Choroid plexus epithelial cell (primary cell): ENCODE measurements at regions not wholly inside any gene's neighbourhood (a gene's known extent, or its start where the extent isn't known, plus 50 kb on each side); places are given as distances from the start of the nearest gene placed in this dataset.
A peak's percentile ranks its signal among the peaks of the same experiment; 100 is the strongest.

Experiments
- DNase-seq: peaks from one replicate; pipeline ENCODE4 v3.0.0-alpha.2; 2010; ENCODE audit warnings: low read depth
- H3K4me3 ChIP-seq: 2 replicates; pipeline ENCODE4 v1.5.1; 2011; ENCODE audit warnings: low read depth, mild to moderate bottlenecking, control low read depth, low read length, moderate library complexity
- CTCF ChIP-seq: conservative IDR thresholded peaks from 2 replicates; pipeline ENCODE4 v1.5.1; 2011; ENCODE audit warnings: low read depth, mild to moderate bottlenecking, control low read depth, inconsistent platforms, low read length, moderate library complexity

DNA sequence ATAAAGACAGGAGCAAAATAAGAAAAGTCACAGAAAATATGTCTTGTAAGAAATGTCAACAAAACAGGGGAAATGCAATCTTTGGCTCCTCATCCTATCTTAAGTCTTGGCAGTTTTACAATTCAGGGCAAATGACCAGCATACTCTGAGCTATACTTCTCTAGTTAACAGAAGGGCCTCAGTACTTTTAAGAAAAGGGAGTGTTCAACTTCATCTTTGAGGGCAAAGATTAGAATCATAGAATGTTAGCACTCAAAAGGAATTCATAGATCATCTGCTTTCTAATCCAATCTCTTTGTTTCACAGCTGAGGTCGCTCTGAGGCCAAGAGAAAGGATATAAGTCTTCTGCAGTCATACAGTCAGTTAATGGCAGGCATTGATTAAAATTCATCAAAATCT, 174.0 kb upstream of the NT5C1B start:
- H3K4me3 ChIP-seq, result no peak overlapping the region
- DNase-seq, result peak; percentile 77
- TF ChIP-seq CTCF, result no peak

DNA sequence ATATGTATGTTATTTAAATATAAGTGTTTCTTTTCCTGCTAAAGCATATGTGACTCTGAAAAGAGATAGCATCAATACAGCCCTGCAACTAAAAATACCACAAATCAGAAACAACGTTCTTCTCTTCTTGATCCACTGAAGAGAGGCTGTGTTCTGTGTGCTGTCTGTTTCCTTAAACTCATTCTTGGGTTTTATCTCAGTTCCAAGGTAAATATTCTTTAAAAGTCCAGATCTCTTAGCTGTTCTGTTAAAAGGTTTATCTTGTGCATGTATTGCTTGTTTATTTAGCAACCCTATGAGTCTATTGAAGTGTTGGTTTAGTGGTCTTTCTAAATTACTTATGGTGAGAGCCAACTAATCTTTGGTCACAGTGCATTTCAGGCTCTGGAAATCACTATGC, 173.3 kb upstream of the NT5C1B start:
- peak; percentile 55 for DNase-seq
- no peak for TF ChIP-seq CTCF
- no peak overlapping the region for H3K4me3 ChIP-seq

DNA sequence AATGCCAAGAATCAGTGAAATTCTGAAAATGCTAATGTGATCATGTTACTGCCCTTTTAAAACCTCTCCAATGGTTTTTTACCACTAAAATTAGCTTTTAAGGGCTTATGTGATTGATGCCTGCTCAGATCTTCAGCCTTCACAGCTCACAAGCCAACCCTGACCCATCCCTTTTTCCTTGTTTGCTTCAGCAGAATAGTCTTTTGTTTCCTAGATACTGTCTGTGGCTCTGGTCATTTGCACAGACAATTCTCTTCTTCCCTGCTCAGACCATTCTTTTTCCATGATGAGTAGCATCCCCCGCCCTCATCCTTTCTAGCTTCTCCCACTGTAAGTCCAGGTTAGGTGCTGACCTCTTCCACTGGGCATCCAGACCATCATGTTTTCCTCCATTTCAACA, 164.9 kb upstream of the NT5C1B start:
- TF ChIP-seq CTCF, result no peak
- DNase-seq, result no peak
- no peak overlapping the region for H3K4me3 ChIP-seq

DNA sequence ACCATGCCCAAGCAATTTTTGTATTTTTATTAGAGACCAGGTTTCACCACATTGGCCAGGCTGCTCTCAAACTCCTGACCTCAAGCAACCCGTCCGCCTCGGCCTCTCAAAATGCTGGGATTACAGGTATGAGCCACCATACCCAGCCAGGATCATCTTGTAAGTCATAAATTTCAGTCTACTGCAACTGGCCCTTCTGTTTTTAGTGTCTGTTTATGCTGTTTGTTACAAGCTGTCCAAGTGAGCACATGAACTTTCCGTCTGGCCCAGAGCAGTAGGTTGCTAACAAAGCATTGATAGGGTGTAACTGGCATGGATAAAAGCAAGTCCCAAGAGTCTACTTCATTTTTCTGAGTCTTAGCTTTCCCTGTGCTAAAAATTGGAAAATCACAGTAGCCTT, 164.4 kb upstream of the NT5C1B start:
- no peak overlapping the region for H3K4me3 ChIP-seq
- DNase-seq, result no peak
- TF ChIP-seq CTCF, result no peak

DNA sequence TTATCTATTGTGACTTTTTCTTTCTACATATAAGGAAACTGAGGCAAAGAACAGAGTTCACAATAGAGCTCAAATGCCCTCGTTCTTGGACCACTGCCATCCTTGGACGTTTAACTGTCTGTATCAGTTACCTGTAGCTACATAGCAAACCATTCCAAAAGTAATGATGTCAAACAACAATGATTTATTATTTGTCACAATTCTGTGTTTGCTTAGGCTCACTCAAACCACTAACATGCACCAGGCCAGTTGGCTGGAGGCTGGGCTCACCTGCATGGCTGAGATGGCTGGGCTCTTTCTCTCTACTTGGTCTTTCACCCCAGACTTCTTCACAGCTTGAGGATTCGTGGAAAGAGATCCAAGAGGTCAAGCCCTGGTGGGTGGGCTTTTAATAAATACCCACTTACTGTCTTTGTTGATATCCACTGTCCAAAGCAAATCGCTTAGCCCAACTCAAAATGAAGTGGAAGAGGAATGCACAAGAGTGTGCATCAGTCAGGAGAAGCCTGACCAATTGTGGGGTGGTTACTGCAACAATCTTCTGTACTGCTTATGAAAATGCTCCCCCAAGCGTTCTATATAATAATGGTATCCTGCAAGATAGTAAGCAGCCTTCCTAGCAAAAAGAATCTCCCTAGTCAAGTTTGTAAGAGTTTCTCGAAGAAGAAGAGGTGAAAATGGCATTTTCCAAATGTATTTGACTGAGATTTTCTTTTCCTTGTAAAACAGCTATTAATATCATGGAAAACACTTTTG, 163.5 kb upstream of the NT5C1B start:
- peak; percentile 62 for DNase-seq
- peak; percentile 30 for TF ChIP-seq CTCF
- no peak overlapping the region for H3K4me3 ChIP-seq

DNA sequence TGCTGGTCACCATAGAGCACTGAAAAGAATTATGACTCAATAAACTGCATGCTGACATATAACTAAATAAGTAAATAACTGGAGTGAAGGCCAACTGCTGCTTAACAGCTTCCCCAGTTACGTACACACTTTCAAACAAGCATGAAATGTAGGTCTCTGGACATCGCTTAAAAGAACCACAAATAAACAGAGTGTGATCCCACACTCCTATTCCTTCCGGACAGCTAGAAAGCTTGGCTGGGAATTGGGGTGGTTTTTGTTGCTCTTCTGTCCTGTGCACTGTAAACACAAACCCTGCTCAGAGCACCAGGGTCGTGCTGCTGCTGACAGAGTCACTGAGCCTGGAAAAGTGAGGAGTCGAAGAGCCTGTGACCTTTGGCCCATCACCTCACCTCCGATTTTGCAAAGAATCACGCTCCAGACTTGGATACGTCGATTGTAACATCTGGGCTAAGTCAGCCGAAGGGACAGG, 162.7 kb upstream of the NT5C1B start:
- H3K4me3 ChIP-seq, result no peak overlapping the region
- TF ChIP-seq CTCF, result no peak
- peak; percentile 85 for DNase-seq
